K562 (cell line): ENCODE measurements at regions not wholly inside any gene's neighbourhood (a gene's known extent, or its start where the extent isn't known, plus 50 kb on each side); places are given as distances from the start of the nearest gene placed in this dataset.

Source experiments
- ATAC-seq: fragments of 200-7000 bp; cut with Tn5 transposase; 3 replicates; pipeline ENCODE4 v1.9.1; 2020; ENCODE audit warnings: moderate library complexity
- BruUV-seq: library from RNA; stranded (reverse); fragments of 400-500 nt; replicated peaks from 2 replicates; lab custom pipeline; 2021; lab: Mats Ljungman, UMichigan
- CTCF ChIA-PET: fragments of 300-600 bp; formaldehyde crosslinking; extraction: SDS; loops from one replicate; lab custom pipeline; 2021; ENCODE audit warnings: low intra/inter-chr PET ratio; lab: Yijun Ruan, JAX
- POLR2A ChIA-PET: fragments of 300-600, 350-650 bp; sonication (Branson Sonifier 250); formaldehyde crosslinking; extraction: SDS; loops from one replicate; lab custom pipeline; 2021; ENCODE audit warnings: antibody characterized with exemption, inconsistent platforms; lab: Yijun Ruan, JAX
- DNase-seq, 4 experiments: peaks; one replicate each; pipeline versions ENCODE4 v3.0.0 to v3.0.0-alpha.2; 2011 to 2018; ENCODE audit warnings: low spot score in 3 of 4, mixed read lengths in 3 of 4; ENCODE audit errors: extremely low read depth in 1 of 4
- FAIRE-seq: peaks from 2 replicates; lab custom pipeline; 2011; peaks lifted over from hg19 to GRCh38; lab: Jason Lieb, UNC
- H2AFZ ChIP-seq: 2 replicates; pipeline ENCODE4 v1.6.0; 2011; ENCODE audit warnings: low read depth, low read length, control low read depth, inconsistent platforms
- H3K27ac ChIP-seq: fragments of 200-600 bp; 3 replicates; pipeline ENCODE4 v1.8.0; 2011; ENCODE audit warnings: low read depth, mild to moderate bottlenecking, control low read depth, inconsistent platforms, low read length, moderate library complexity, mixed read lengths; ENCODE audit errors: extremely low read depth
- H3K27me3 ChIP-seq, 2 experiments: fragments of 300-600 bp in 1 of 2; 2 replicates in 1 of 2; 3 replicates in 1 of 2; pipeline versions ENCODE4 v1.6.0 to v1.8.0; 2011; ENCODE audit warnings: inconsistent platforms in 2 of 2, low read length in 2 of 2, mild to moderate bottlenecking in 1 of 2, mixed read lengths in 1 of 2, moderate library complexity in 1 of 2; ENCODE audit not compliant: control insufficient read depth in 2 of 2, insufficient read depth in 2 of 2
- H3K36me3 ChIP-seq: fragments of 300-600 bp; 3 replicates; pipeline ENCODE4 v1.8.0; 2011; ENCODE audit warnings: mild to moderate bottlenecking, low read length, inconsistent platforms; ENCODE audit not compliant: control insufficient read depth, insufficient read depth
- H3K4me1 ChIP-seq, 2 experiments: fragments of 200-600 bp in 1 of 2; replicated peaks in 1 of 2; 2 replicates in 1 of 2; 3 replicates in 1 of 2; pipeline versions ENCODE4 v1.5.1 to v1.8.0; 2011; ENCODE audit warnings: inconsistent platforms in 2 of 2, low read length in 2 of 2, mild to moderate bottlenecking in 1 of 2, mixed read lengths in 1 of 2, moderate library complexity in 1 of 2; ENCODE audit not compliant: control insufficient read depth in 2 of 2, insufficient read depth in 2 of 2
- H3K4me2 ChIP-seq: 2 replicates; pipeline ENCODE4 v1.6.1; 2011; ENCODE audit warnings: low read length, control low read depth, inconsistent platforms, mixed read lengths; ENCODE audit not compliant: insufficient read depth
- H3K4me3 ChIP-seq: fragments of 200-600 bp; sonication (generic), shearing (Covaris generic); 2 replicates; pipeline ENCODE4 v1.5.1; 2016; ENCODE audit warnings: control low read depth, inconsistent platforms
- H3K79me2 ChIP-seq: fragments of 200-600 bp; 3 replicates; pipeline ENCODE4 v1.8.0; 2011; ENCODE audit warnings: low read length, inconsistent platforms; ENCODE audit not compliant: control insufficient read depth, insufficient read depth
- H3K9ac ChIP-seq, 2 experiments: 2 replicates each; pipeline versions ENCODE4 v1.6.0 to v1.6.1; 2011; ENCODE audit warnings: low read depth in 2 of 2, low read length in 2 of 2, control low read depth in 1 of 2, inconsistent platforms in 1 of 2, mild to moderate bottlenecking in 1 of 2, mixed read lengths in 1 of 2; ENCODE audit not compliant: insufficient read depth in 1 of 2
- H3K9me1 ChIP-seq: one replicate; pipeline ENCODE4 v1.6.0; 2011; ENCODE audit warnings: inconsistent platforms, mild to moderate bottlenecking, low read length, moderate library complexity; ENCODE audit not compliant: control insufficient read depth, insufficient read depth
- H3K9me3 ChIP-seq: replicated peaks from 2 replicates; pipeline ENCODE4 v1.5.1; 2011; ENCODE audit warnings: low read depth, low read length, inconsistent platforms; ENCODE audit not compliant: control insufficient read depth, insufficient read depth
- H4K20me1 ChIP-seq: replicated peaks from 2 replicates; pipeline ENCODE4 v1.6.1; 2011; ENCODE audit warnings: low read length, inconsistent platforms, mixed read lengths; ENCODE audit not compliant: control insufficient read depth, insufficient read depth
- CREB1 ChIP-seq, 2 experiments: sonication (generic) in 1 of 2; formaldehyde crosslinking in 1 of 2; IDR thresholded peaks; 2 replicates each; pipeline versions ENCODE4 v1.6.1 to v1.8.0; 2012 to 2022; ENCODE audit warnings: inconsistent platforms in 1 of 2, mild to moderate bottlenecking in 1 of 2, missing genetic modification reagents in 1 of 2, moderate library complexity in 1 of 2
- ESRRB ChIP-seq: fragments of 250-450 bp; sonication (Bioruptor Pico); IDR thresholded peaks from 2 replicates; pipeline ENCODE4 v1.5.0; 2020; ENCODE audit warnings: mild to moderate bottlenecking, moderate library complexity, borderline replicate concordance
- HDGF ChIP-seq: fragments of 450-650 bp; IDR thresholded peaks from 2 replicates; pipeline ENCODE4 v1.6.1; 2016
- MTA3 ChIP-seq: fragments of 450-650 bp; formaldehyde crosslinking; IDR thresholded peaks from 2 replicates; pipeline ENCODE4 v1.6.1; 2017; ENCODE audit warnings: mild to moderate bottlenecking, borderline replicate concordance
- MXI1 ChIP-seq: IDR thresholded peaks from 2 replicates; pipeline ENCODE4 v1.6.1; 2011; ENCODE audit warnings: low read depth, mild to moderate bottlenecking, improper control_type of control experiment, low read length
- NFATC3 ChIP-seq: fragments of 450-650 bp; IDR thresholded peaks from 2 replicates; pipeline ENCODE4 v1.6.1; 2017; ENCODE audit warnings: mild to moderate bottlenecking
- NR3C1 ChIP-seq: sonication (generic); formaldehyde crosslinking; IDR thresholded peaks from 2 replicates; pipeline ENCODE4 v1.8.1; 2022; ENCODE audit warnings: missing genetic modification reagents
- PHF8 ChIP-seq: fragments of 200-600 bp; sonication (generic); IDR thresholded peaks from 2 replicates; pipeline ENCODE4 v1.6.1; 2012; ENCODE audit warnings: mixed run types, mild to moderate bottlenecking, inconsistent platforms, low read length, moderate library complexity, borderline replicate concordance
- PTRF ChIP-seq: fragments of 450-650 bp; IDR thresholded peaks from 2 replicates; pipeline ENCODE4 v1.6.1; 2016; ENCODE audit warnings: mild to moderate bottlenecking, missing genetic modification characterization, missing compliant biosample characterization
- SAFB2 ChIP-seq: fragments of 200-400 bp; formaldehyde crosslinking; IDR thresholded peaks from 2 replicates; pipeline ENCODE4 v1.6.1; 2018; ENCODE audit warnings: borderline replicate concordance, low read length, low read depth, moderate library complexity; ENCODE audit not compliant: severe bottlenecking
- TFAM ChIP-seq: fragments of 250-450 bp; sonication (Bioruptor Pico); conservative IDR thresholded peaks from 2 replicates; pipeline ENCODE4 v1.5.0; 2021; ENCODE audit warnings: mild to moderate bottlenecking, moderate library complexity
- TRIM24 ChIP-seq, 2 experiments: fragments of 450-650 bp; IDR thresholded peaks; 2 replicates each; pipeline ENCODE4 v1.6.1; 2016
- YBX1 ChIP-seq: fragments of 450-650 bp; IDR thresholded peaks from 2 replicates; pipeline ENCODE4 v1.7.1; 2016; ENCODE audit warnings: mild to moderate bottlenecking
- ZNF274 ChIP-seq: IDR thresholded peaks from 2 replicates; pipeline ENCODE4 v1.6.1; 2011; ENCODE audit warnings: low read depth, mild to moderate bottlenecking, low read length, moderate library complexity, borderline replicate concordance
- ZNF282 ChIP-seq: sonication (generic); formaldehyde crosslinking; IDR thresholded peaks from 2 replicates; pipeline ENCODE4 v1.8.1; 2023; ENCODE audit warnings: missing genetic modification reagents
- ZNF445 ChIP-seq: fragments of 250-450 bp; sonication (Bioruptor Pico); IDR thresholded peaks from 2 replicates; pipeline ENCODE4 v1.4.0; 2020; ENCODE audit warnings: low read depth, mild to moderate bottlenecking, moderate library complexity
- WGBS: fragments of 100-300 bp; shearing (Covaris generic); methylation state at CpG from one replicate; pipeline ENCODE4 v1.1.6; 2016; ENCODE audit warnings: low coverage, mixed read lengths; ENCODE audit not compliant: insufficient coverage; ENCODE audit errors: missing lambda C conversion rate; 5-methylcytosine and 5-hydroxymethylcytosine counted together
- in situ Hi-C: fragments of 300-500 bp; cut with MboI; formaldehyde crosslinking; loops from 4 replicates; pipeline ENCODE4 v1.15.0; 2018; ENCODE audit warnings: inconsistent platforms, mixed read lengths
- intact Hi-C: fragments of 100-400 bp; cut with micrococcal nuclease; formaldehyde crosslinking; loops from 2 replicates; pipeline ENCODE4 v1.14.2; 2022
- TF ChIP-seq, protein P1 (sequence below): sonication (generic); formaldehyde crosslinking; IDR thresholded peaks from 2 replicates; pipeline ENCODE4 v1.8.0; 2022; ENCODE audit warnings: mild to moderate bottlenecking, missing genetic modification reagents
- TF ChIP-seq, protein P2 (sequence below), 2 experiments: IDR thresholded peaks; 2 replicates each; pipeline ENCODE4 v1.6.1; 2011; ENCODE audit warnings: borderline replicate concordance in 1 of 2, control low read depth in 1 of 2, low read depth in 1 of 2, low read length in 1 of 2, mild to moderate bottlenecking in 1 of 2, mixed read lengths in 1 of 2, moderate library complexity in 1 of 2; ENCODE audit not compliant: insufficient read depth in 1 of 2, insufficient read length in 1 of 2, poor library complexity in 1 of 2, severe bottlenecking in 1 of 2; ENCODE audit errors: extremely low read depth in 1 of 2
- TF ChIP-seq, protein P3 (sequence below): sonication (generic); formaldehyde crosslinking; IDR thresholded peaks from 2 replicates; pipeline ENCODE4 v1.8.0; 2022; ENCODE audit warnings: mild to moderate bottlenecking, missing genetic modification reagents

DNA sequence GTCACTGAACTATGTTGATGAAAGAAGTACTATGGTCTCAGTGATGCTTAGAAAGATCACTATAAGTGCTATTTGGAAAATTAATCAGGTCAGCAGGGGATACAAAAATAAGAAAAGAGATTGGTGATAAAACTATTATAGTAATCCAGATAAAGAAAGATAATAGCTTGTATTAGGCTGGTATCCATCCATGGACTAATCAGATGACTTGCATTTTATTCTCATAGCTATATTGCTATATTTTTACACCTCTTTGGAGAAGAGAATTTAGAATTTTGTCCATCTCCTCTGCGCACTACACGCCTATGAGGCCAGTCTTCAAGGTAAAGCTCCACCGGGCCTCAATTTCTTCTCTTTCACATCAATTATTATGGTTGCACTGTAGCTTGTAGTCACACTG lies 635.1 kb upstream of the DDX18 start (continued):
- TF ChIP-seq, protein P1, sequence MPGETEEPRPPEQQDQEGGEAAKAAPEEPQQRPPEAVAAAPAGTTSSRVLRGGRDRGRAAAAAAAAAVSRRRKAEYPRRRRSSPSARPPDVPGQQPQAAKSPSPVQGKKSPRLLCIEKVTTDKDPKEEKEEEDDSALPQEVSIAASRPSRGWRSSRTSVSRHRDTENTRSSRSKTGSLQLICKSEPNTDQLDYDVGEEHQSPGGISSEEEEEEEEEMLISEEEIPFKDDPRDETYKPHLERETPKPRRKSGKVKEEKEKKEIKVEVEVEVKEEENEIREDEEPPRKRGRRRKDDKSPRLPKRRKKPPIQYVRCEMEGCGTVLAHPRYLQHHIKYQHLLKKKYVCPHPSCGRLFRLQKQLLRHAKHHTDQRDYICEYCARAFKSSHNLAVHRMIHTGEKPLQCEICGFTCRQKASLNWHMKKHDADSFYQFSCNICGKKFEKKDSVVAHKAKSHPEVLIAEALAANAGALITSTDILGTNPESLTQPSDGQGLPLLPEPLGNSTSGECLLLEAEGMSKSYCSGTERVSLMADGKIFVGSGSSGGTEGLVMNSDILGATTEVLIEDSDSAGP (CRISPR knock-in tag) = no peak
- TF ChIP-seq ESRRB (CRISPR knock-in tag) = no peak
- no peak for TF ChIP-seq PTRF (tag)
- TF ChIP-seq ZNF445 (CRISPR knock-in tag) = no peak
- TF ChIP-seq, protein P2, sequence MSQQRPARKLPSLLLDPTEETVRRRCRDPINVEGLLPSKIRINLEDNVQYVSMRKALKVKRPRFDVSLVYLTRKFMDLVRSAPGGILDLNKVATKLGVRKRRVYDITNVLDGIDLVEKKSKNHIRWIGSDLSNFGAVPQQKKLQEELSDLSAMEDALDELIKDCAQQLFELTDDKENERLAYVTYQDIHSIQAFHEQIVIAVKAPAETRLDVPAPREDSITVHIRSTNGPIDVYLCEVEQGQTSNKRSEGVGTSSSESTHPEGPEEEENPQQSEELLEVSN (IDR thresholded peaks at IDR 0.05; ENCODE audit: borderline replicate concordance in 1 of 2, extremely low read depth in 1 of 2, insufficient read depth in 1 of 2, insufficient read length in 1 of 2, low read depth in 1 of 2, low read length in 1 of 2, poor library complexity in 1 of 2, severe bottlenecking in 1 of 2) = no peak
- TF ChIP-seq TFAM (CRISPR knock-in tag) = no peak
- no peak for TF ChIP-seq TRIM24 (IDR thresholded peaks at IDR 0.05)

DNA sequence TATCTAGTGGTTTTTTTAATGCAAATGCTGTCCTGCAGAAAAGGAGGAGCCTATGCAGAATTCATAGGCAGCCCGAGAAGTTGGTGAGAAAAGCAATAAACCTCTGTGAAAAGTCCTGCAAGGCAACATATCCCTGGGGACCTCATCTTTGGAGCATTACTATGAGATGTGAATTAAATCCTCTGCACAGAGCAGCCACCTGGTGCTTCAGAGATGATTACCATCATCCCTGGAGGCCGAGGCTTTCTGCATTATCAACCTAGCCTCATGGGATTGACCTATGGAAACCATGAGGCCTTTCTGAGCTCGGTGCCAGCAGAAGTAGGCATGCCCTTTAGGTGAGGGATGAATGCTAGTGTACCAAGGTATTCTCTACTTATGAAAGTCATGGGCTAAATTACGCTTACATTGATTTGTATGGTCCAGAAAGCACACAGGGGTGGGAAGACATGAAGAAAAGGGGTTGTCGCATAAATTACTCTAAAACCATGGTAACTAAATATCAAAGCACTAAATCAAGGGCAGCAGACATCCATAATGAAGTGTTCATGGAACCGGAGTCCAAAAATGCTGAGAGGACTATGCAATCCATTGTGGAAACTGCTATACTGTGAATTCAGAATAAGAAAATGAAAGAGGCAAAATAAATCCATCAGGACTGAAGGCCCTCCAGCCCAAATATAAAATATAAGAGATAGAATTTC lies 623.5 kb upstream of the DDX18 start:
- no peak for FAIRE-seq
- TF ChIP-seq PHF8 (no peak), HDGF (no peak), NR3C1 (CRISPR knock-in tag) (no peak), MTA3 (no peak), ZNF274 (no peak), MXI1 (no peak), SAFB2 (no peak), NFATC3 (no peak), CREB1 (IDR thresholded peaks at IDR 0.05) (no peak), CREB1 (CRISPR knock-in tag; IDR thresholded peaks at IDR 0.05) (no peak), ZNF282 (CRISPR knock-in tag) (no peak), YBX1 (no peak)
- TF ChIP-seq, protein P3, sequence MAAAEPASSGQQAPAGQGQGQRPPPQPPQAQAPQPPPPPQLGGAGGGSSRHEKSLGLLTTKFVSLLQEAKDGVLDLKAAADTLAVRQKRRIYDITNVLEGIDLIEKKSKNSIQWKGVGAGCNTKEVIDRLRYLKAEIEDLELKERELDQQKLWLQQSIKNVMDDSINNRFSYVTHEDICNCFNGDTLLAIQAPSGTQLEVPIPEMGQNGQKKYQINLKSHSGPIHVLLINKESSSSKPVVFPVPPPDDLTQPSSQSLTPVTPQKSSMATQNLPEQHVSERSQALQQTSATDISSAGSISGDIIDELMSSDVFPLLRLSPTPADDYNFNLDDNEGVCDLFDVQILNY (CRISPR knock-in tag) = no peak

More for the DNA sequence above, 623.5 kb upstream of the DDX18 start:
- H3K79me2 ChIP-seq = no peaks in the 10 kb centered on the region
- H3K4me1 ChIP-seq = no peaks in the 10 kb centered on the region
- in situ Hi-C loops = no loop called here
- no peak overlapping the region for H3K4me2 ChIP-seq
- no peaks in the 10 kb centered on the region for H3K36me3 ChIP-seq
- H3K27ac ChIP-seq = no peak overlapping the region
- ChIA-PET CTCF (no interaction called here), POLR2A (no interaction called here)
- H2AFZ ChIP-seq = no peak overlapping the region
- DNase-seq (no peak), ATAC-seq (no peak)
- BruUV-seq = no TSS peak
- H4K20me1 ChIP-seq = no peaks in the 10 kb centered on the region
- no peak overlapping the region for H3K9ac ChIP-seq
- H3K9me1 ChIP-seq = no peaks in the 10 kb centered on the region
- intact Hi-C loops = no loop called here
- no peaks in the 10 kb centered on the region for H3K27me3 ChIP-seq
- H3K4me3 ChIP-seq = no peak overlapping the region
- 0 out of 2 replicates have a peak, but pooled peaks cover 2% of the 10 kb centered on the region for H3K9me3 ChIP-seq
- WGBS = 0% methylated on average over 6 of the region's 6 CpGs
